IMR-90 (cell line): ENCODE measurements at regions not wholly inside any gene's neighbourhood (a gene's known extent, or its start where the extent isn't known, plus 50 kb on each side); places are given as distances from the start of the nearest gene placed in this dataset.
A peak's percentile ranks its signal among the peaks of the same experiment; 100 is the strongest.

Experiments
- ATAC-seq: fragments of 200-7000 bp; cut with Tn5 transposase; 2 replicates; pipeline ENCODE4 v1.9.1; 2020; ENCODE audit warnings: low read depth, mild to moderate bottlenecking, moderate library complexity
- BruUV-seq: library from RNA; stranded (reverse); fragments of 400-500 nt; replicated peaks from 2 replicates; lab custom pipeline; 2021; lab: Mats Ljungman, UMichigan
- CTCF ChIA-PET: fragments of 300-600 bp; formaldehyde crosslinking; extraction: SDS; loops from one replicate; lab custom pipeline; 2021; ENCODE audit warnings: antibody characterized with exemption; lab: Yijun Ruan, JAX
- POLR2A ChIA-PET: fragments of 300-600 bp; sonication (Branson Sonifier 250); formaldehyde crosslinking; loops from one replicate; lab custom pipeline; 2022; ENCODE audit warnings: antibody characterized with exemption; ENCODE audit not compliant: unreplicated experiment; lab: Charles Lee
- DNase-seq: peaks from one replicate; pipeline ENCODE4 v3.0.0; 2013
- H2AFZ ChIP-seq: replicated peaks from 2 replicates; pipeline ENCODE3; 2013; ENCODE audit warnings: low read length, mild to moderate bottlenecking; ENCODE audit not compliant: poor library complexity
- H2AK5ac ChIP-seq: 2 replicates; pipeline ENCODE4 v1.6.1; 2013; ENCODE audit warnings: low read depth, low read length, inconsistent platforms
- H2AK9ac ChIP-seq: replicated peaks from 2 replicates; pipeline ENCODE3; 2013; ENCODE audit warnings: mild to moderate bottlenecking, low read depth, low read length, moderate library complexity; ENCODE audit not compliant: poor library complexity
- H2BK120ac ChIP-seq: 2 replicates; pipeline ENCODE4 v1.6.1; 2013; ENCODE audit warnings: low read depth, low read length, inconsistent platforms
- H2BK15ac ChIP-seq: 3 replicates; pipeline ENCODE4 v1.6.1; 2013; ENCODE audit warnings: low read depth, low read length, inconsistent platforms
- H2BK20ac ChIP-seq: 2 replicates; pipeline ENCODE4 v1.6.1; 2013; ENCODE audit warnings: low read depth, mild to moderate bottlenecking, inconsistent platforms, low read length, moderate library complexity
- H2BK5ac ChIP-seq: 2 replicates; pipeline ENCODE4 v1.6.1; 2013; ENCODE audit warnings: mild to moderate bottlenecking, low read depth, low read length, inconsistent platforms; ENCODE audit not compliant: poor library complexity, severe bottlenecking
- H3K14ac ChIP-seq: replicated peaks from 2 replicates; pipeline ENCODE4 v1.6.1; 2013; ENCODE audit warnings: low read depth, low read length, inconsistent platforms
- H3K18ac ChIP-seq: 2 replicates; pipeline ENCODE4 v1.6.1; 2013; ENCODE audit warnings: low read depth, low read length, control low read depth
- H3K23ac ChIP-seq: 2 replicates; pipeline ENCODE4 v1.6.1; 2013; ENCODE audit warnings: low read depth, low read length, inconsistent platforms
- H3K27ac ChIP-seq: 2 replicates; pipeline ENCODE4 v1.5.1; 2013; ENCODE audit warnings: mild to moderate bottlenecking, control low read depth, low read length; ENCODE audit not compliant: insufficient read depth
- H3K27me3 ChIP-seq: 2 replicates; pipeline ENCODE4 v1.6.1; 2013; ENCODE audit warnings: low read length; ENCODE audit not compliant: control insufficient read depth, insufficient read depth
- H3K36me3 ChIP-seq: 2 replicates; pipeline ENCODE4 v1.6.1; 2013; ENCODE audit warnings: low read length, mixed read lengths; ENCODE audit not compliant: control insufficient read depth, insufficient read depth
- H3K4ac ChIP-seq: 2 replicates; pipeline ENCODE4 v1.6.1; 2013; ENCODE audit warnings: low read depth, low read length, inconsistent platforms
- H3K4me1 ChIP-seq: 2 replicates; pipeline ENCODE4 v1.6.1; 2013; ENCODE audit warnings: low read length, mixed read lengths; ENCODE audit not compliant: control insufficient read depth, insufficient read depth
- H3K4me2 ChIP-seq: 2 replicates; pipeline ENCODE4 v1.6.1; 2013; ENCODE audit warnings: low read depth, mild to moderate bottlenecking, control low read depth, low read length, moderate library complexity
- H3K4me3 ChIP-seq: 2 replicates; pipeline ENCODE4 v1.5.1; 2013; ENCODE audit warnings: low read depth, mild to moderate bottlenecking, control low read depth, low read length, moderate library complexity; ENCODE audit not compliant: insufficient read depth
- H3K56ac ChIP-seq: 2 replicates; pipeline ENCODE4 v1.6.1; 2013; ENCODE audit warnings: low read length, inconsistent platforms; ENCODE audit not compliant: insufficient read depth; ENCODE audit errors: extremely low read depth
- H3K79me1 ChIP-seq, 2 experiments: 2 replicates each; pipeline ENCODE4 v1.6.1; 2013; ENCODE audit warnings: low read length in 2 of 2, inconsistent platforms in 1 of 2, low read depth in 1 of 2
- H3K9ac ChIP-seq: 2 replicates; pipeline ENCODE4 v1.6.1; 2013; ENCODE audit warnings: low read depth, low read length, control low read depth
- H3K9me1 ChIP-seq: 2 replicates; pipeline ENCODE4 v1.6.1; 2013; ENCODE audit warnings: low read length, inconsistent platforms; ENCODE audit not compliant: insufficient read depth
- H3K9me3 ChIP-seq: 2 replicates; pipeline ENCODE4 v1.6.1; 2013; ENCODE audit warnings: low read length; ENCODE audit not compliant: control insufficient read depth, insufficient read depth
- H4K20me1 ChIP-seq: 2 replicates; pipeline ENCODE4 v1.6.1; 2013; ENCODE audit warnings: low read length, inconsistent platforms; ENCODE audit not compliant: insufficient read depth
- H4K5ac ChIP-seq: 2 replicates; pipeline ENCODE4 v1.6.1; 2013; ENCODE audit warnings: mild to moderate bottlenecking, low read depth, low read length, control low read depth
- H4K8ac ChIP-seq, 2 experiments: 2 replicates each; pipeline ENCODE4 v1.6.1; 2013; ENCODE audit warnings: low read depth in 2 of 2, low read length in 2 of 2, control low read depth in 1 of 2, inconsistent platforms in 1 of 2
- H4K91ac ChIP-seq: 2 replicates; pipeline ENCODE4 v1.6.1; 2013; ENCODE audit warnings: low read depth, low read length, inconsistent platforms; ENCODE audit not compliant: insufficient read depth
- BHLHE40 ChIP-seq: fragments of 150-350 bp; IDR thresholded peaks from 2 replicates; pipeline ENCODE4 v1.6.1; 2016; ENCODE audit warnings: mild to moderate bottlenecking, low read depth, low read length
- CEBPB ChIP-seq: IDR thresholded peaks from 2 replicates; pipeline ENCODE4 v1.6.1; 2012; ENCODE audit warnings: low read depth, low read length, improper control_type of control experiment
- FOS ChIP-seq: fragments of 150-350 bp; IDR thresholded peaks from 2 replicates; pipeline ENCODE4 v1.6.1; 2016; ENCODE audit warnings: low read depth, low read length
- MAFK ChIP-seq: IDR thresholded peaks from 2 replicates; pipeline ENCODE4 v1.6.1; 2012; ENCODE audit warnings: low read depth, low read length, improper control_type of control experiment
- RAD21 ChIP-seq: IDR thresholded peaks from 2 replicates; pipeline ENCODE4 v1.6.1; 2012; ENCODE audit warnings: low read length, improper control_type of control experiment
- RCOR1 ChIP-seq: IDR thresholded peaks from 2 replicates; pipeline ENCODE4 v1.6.1; 2012; ENCODE audit warnings: mild to moderate bottlenecking, low read length, improper control_type of control experiment; ENCODE audit not compliant: insufficient replicate concordance
- RFX5 ChIP-seq: IDR thresholded peaks from 2 replicates; pipeline ENCODE4 v1.8.0; 2012; ENCODE audit warnings: low read depth, mild to moderate bottlenecking, low read length, moderate library complexity
- SMC3 ChIP-seq: fragments of 150-350 bp; IDR thresholded peaks from 2 replicates; pipeline ENCODE4 v1.6.1; 2016; ENCODE audit warnings: low read depth, mild to moderate bottlenecking, antibody characterized with exemption, low read length, moderate library complexity
- WGBS, 2 experiments: methylation state at CpG; one replicate each; pipeline versions ENCODE4 v1.1.5 to v1.1.7; 2013; ENCODE audit warnings: missing lambda C conversion rate in 2 of 2; ENCODE audit not compliant: insufficient read length in 1 of 2; ENCODE audit errors: extremely low coverage in 2 of 2; 5-methylcytosine and 5-hydroxymethylcytosine counted together
- dilution Hi-C: fragments of 300-500 bp; cut with HindIII; formaldehyde crosslinking; loops from one replicate; pipeline ENCODE4 v1.14.3; 2018; ENCODE audit warnings: low sequenced_read_pairs; ENCODE audit not compliant: unreplicated experiment
- in situ Hi-C: fragments of 300-500 bp; cut with MboI; formaldehyde crosslinking; loops from 3 replicates; pipeline ENCODE4 v1.14.3; 2019; ENCODE audit warnings: low sequenced_read_pairs, inconsistent platforms, mixed read lengths
- intact Hi-C: fragments of 100-400 bp; cut with micrococcal nuclease; formaldehyde crosslinking; loops from 2 replicates; pipeline ENCODE4 v1.10.0; 2022
- TF ChIP-seq, protein P1 (sequence below): fragments of 150-350 bp; IDR thresholded peaks from 2 replicates; pipeline ENCODE4 v1.6.1; 2017; ENCODE audit warnings: mild to moderate bottlenecking, antibody characterized with exemption, low read length, low read depth

- Histone ChIP-seq H3K56ac (peak overlapping the region; percentile 81), H2AK5ac (peak overlapping the region; percentile 97), H3K4me1 (peaks cover 13% of the 10 kb centered on the region), H3K27me3 (no peaks in the 10 kb centered on the region), H3K4me2 (peak overlapping the region; percentile 56), H3K4me3 (no peak overlapping the region), H2BK120ac (peak overlapping the region; percentile 97), H3K9me3 (no peaks in the 10 kb centered on the region), H3K9me1 (peaks cover 9% of the 10 kb centered on the region), H3K18ac (peak overlapping the region; percentile 77), H2AFZ (peak overlapping the region; percentile 46), H4K5ac (peak overlapping the region; percentile 90), H4K91ac (peak overlapping the region; percentile 96), H3K23ac (peak overlapping the region; percentile 91), H2AK9ac (peak overlapping the region; percentile 89), H3K36me3 (no peaks in the 10 kb centered on the region), H3K27ac (peak overlapping the region; percentile 98), H2BK5ac (peak overlapping the region; percentile 99), H3K9ac (peak overlapping the region; percentile 60), H3K79me1 (no peaks in the 10 kb centered on the region), H3K14ac (peak overlapping the region; percentile 92), H2BK20ac (peak overlapping the region; percentile 96), H2BK15ac (peak overlapping the region; percentile 92), H4K8ac (peak overlapping the region; percentile 96 to 97), H3K4ac (peak overlapping the region; percentile 96), H4K20me1 (no peaks in the 10 kb centered on the region)
- peak; percentile 64; the same call in 1 of the 2 replicates for TF ChIP-seq FOS
- TF ChIP-seq CEBPB: no peak
- no peak for TF ChIP-seq MAFK
- no peak for TF ChIP-seq RAD21
- TF ChIP-seq RCOR1: no peak
- TF ChIP-seq, protein P1, sequence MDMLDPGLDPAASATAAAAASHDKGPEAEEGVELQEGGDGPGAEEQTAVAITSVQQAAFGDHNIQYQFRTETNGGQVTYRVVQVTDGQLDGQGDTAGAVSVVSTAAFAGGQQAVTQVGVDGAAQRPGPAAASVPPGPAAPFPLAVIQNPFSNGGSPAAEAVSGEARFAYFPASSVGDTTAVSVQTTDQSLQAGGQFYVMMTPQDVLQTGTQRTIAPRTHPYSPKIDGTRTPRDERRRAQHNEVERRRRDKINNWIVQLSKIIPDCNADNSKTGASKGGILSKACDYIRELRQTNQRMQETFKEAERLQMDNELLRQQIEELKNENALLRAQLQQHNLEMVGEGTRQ: no peak
- no peak for TF ChIP-seq BHLHE40
- TF ChIP-seq RFX5: no peak
- no peak for TF ChIP-seq SMC3
- DNase-seq (peak; percentile 75), ATAC-seq (peak; percentile 71)
- ChIA-PET CTCF (interaction anchor here (0.6 kb wide), 1 partner anchor 107 kb away, joined by 3 read pairs; no protein-coding TSS in a partner anchor), POLR2A (no interaction called here)
- no TSS peak for BruUV-seq
- no CpG with 5 or more reads among the region's 3 CpGs for whole genome bisulfite sequencing, 2 experiments
- in situ Hi-C loops (no loop called here), intact Hi-C loops (loop anchor here (5.0 to 10.0 kb wide), 2 partner anchors 65 to 172 kb away; no protein-coding TSS in a partner anchor), dilution Hi-C loops (no loop called here)
Measured at GRCh38 chr10:28906934-28907333, 229.6 kb downstream of the BAMBI start.
